Ecto neural progenitor cell (in vitro differentiated cells): ENCODE measurements at regions not wholly inside any gene's neighbourhood (a gene's known extent, or its start where the extent isn't known, plus 50 kb on each side); places are given as distances from the start of the nearest gene placed in this dataset.

ENCODE experiments used
- DNase-seq: peaks from one replicate; pipeline ENCODE4 v3.0.0-alpha.2; 2018; ENCODE audit warnings: low spot score

- no peak for DNase-seq
Measured at GRCh38 chr4:136751556-136751955, 780.7 kb downstream of the PCDH18 start.

DNA sequence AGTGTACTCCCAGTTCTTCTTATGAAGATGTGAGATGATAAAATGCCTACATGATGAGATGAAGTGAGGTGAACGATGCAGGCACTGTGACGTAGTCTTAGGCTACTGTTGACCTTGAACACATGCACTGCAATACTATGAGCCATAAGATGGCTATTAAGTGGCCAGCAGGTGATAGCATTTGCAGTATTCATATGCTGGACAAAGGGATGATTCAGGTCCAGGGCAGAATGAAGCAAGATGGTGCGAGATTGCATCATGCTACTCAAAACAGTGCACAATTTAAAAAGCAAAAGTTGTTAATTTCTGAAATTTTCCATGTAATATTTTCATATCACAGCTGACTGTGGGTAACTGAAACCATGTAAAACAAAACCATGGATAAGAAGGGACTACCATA, 781.4 kb downstream of the PCDH18 start:
- DNase-seq, result no peak

GRCh38 chr4:136749989-136750388, 782.3 kb downstream of the PCDH18 start:
- no peak for DNase-seq

GRCh38 chr4:136748773-136749172, 783.5 kb downstream of the PCDH18 start:
- DNase-seq, result no peak

DNA sequence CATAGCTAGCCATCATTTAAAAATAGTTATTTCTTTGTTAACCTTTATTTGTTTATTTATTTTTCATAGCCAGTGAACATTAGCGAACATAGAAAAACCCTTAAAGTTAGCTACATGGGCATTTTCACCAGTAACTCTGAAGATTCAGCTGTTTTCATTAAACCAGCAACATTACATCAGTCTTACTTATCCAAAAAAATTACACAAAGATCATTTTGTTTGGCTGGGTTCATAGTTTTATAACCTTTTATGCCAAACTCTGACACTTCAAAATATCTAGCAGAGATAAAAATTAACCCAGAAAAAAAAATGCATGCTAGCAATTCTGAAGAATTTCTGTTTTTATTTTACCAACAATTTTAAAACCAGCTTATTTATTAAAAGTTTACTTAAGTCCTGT, 784.1 kb downstream of the PCDH18 start:
- no peak for DNase-seq

- DNase-seq, result no peak
Measured at GRCh38 chr4:136743238-136743637, 789.1 kb downstream of the PCDH18 start.

DNA sequence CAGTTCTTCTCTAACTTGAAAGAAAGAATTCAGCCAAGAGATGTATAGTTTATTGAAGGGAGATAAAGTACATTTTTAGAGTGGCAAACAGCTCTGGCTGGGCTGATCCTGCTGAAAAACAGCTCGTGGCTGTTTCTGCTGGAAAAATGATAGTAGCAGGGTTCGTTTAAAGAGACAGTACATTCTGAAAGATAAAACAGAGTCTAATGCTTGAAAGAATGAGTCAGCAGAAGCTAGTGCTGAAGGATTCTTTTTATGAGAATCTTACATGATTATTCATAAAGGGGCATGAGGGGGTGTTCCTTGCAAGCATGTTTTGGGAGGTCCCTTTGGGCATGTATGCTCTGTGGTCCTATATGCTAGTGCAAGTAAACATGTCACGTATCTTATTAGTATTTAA, 790.0 kb downstream of the PCDH18 start:
- no peak for DNase-seq

GRCh38 chr4:136741468-136741867, 790.8 kb downstream of the PCDH18 start:
- no peak for DNase-seq

- DNase-seq, result no peak
Measured at GRCh38 chr4:136740326-136740725, 792.0 kb downstream of the PCDH18 start.

DNA sequence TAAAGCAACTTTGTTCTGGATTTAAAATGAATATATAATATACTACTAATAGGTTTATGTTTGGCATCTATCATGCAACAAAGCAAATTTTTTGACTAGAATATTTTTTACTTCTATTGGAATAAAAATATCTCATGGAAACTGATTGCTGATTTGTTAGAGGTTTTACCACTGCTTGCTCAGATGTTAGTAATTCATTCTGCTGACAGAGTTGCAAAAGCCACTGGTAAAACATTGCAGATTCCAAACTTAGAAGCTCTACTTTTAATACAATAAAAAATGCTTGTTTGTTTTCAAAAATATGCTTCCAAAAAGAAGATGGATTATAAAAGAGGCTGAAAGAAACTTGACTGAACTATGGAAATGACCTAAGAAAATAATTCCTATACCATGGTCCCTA, 795.2 kb downstream of the PCDH18 start:
- DNase-seq, result no peak

GRCh38 chr4:136731025-136731424, 801.3 kb downstream of the PCDH18 start:
- no peak for DNase-seq

DNA sequence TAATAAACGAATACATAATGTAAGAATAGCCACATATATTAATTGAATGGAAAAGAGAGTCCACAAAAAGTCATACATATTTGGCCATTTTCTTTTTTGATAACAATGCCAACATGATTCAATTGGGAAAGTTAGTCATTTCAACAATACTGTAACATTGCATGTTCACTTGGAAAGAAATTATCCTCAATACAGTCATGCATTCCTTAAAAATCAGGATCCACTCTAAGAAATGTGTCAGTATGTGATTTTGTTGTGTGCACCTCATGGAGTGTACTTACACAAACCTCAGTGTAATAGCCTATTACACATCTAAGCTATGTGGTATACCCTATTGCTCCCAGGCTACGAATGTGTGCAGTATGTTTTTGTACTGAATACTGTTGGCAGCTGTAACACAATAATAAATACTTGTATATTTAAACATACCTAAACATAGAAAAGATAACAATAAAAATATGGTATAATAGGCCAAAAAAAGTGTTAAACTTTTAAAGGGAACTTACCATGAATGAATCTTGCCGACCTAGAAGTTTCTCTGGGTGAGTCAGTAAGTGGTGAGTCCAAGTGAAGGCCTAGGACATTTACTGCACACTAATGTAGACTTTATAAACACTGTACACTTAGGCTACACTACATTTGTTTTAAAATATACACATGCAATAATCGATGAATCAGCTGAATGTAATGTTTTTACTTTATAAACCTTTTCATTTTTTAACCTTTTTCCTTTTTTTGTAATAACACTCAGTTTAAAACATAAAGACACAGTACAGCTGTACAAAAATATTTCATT, 806.8 kb downstream of the PCDH18 start:
- no peak for DNase-seq

DNA sequence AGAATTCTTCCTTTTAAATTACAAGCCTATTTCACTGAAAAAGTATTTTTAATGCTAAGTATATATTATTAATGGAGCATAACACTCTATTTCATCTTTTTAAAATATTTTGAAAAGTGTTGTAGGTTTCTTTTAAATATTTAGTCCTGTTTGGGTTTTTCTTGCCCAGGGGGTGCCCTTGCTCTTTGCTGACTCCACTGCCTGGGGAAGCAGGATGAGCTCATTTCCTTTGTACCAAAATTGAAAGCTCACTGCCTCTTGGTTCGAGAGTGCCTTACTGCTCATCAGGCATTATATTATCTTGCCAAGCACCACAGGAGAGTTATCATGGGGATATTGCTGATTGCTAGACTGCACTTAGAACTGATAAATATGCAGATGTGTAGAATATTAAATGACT, 819.2 kb downstream of the PCDH18 start:
- no peak for DNase-seq

DNA sequence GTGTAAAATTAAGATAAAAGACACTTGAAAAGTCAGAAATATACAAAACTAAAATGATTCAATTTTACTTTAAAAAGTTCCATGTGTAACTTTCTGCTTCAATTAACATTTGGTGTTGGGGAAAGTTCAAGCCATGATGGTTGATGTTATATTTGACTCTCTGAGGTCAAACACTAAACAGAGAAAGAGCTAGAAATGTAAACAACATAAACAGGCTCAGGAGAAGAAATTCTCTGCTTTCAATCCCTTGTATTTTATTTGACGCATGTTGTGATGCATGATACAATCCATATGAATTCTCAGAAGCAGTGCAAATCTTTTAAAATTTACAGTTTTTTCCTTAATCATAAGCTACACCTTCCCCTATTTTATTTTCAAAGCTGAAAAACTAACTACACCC, 822.4 kb downstream of the PCDH18 start:
- no peak for DNase-seq

GRCh38 chr4:136706942-136707341, 825.4 kb downstream of the PCDH18 start:
- DNase-seq, result no peak

GRCh38 chr4:136699905-136700304, 832.4 kb downstream of the PCDH18 start:
- DNase-seq, result no peak

GRCh38 chr4:136691607-136692006, 840.7 kb downstream of the PCDH18 start:
- no peak for DNase-seq

- DNase-seq, result no peak
Measured at GRCh38 chr4:136690360-136690759, 841.9 kb downstream of the PCDH18 start.

DNA sequence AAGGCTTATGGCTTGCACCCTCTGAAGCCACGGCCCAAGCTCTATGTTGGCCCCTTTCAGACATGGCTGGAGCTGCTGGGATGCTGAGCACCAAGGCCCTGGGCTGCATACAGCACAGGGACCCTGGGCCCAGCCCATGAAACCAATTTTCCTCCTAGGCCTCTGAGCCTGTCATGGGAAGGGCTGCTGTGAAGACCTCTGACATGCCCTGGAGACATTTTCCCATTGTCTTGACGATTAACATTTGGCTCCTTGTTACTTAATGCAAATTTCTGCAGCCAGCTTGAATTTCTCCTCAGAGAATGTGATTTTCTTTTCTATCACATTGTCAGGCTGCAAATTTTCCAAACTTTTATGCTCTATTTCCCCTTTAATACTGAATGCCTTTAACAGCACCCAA, 844.7 kb downstream of the PCDH18 start:
- DNase-seq, result no peak

DNA sequence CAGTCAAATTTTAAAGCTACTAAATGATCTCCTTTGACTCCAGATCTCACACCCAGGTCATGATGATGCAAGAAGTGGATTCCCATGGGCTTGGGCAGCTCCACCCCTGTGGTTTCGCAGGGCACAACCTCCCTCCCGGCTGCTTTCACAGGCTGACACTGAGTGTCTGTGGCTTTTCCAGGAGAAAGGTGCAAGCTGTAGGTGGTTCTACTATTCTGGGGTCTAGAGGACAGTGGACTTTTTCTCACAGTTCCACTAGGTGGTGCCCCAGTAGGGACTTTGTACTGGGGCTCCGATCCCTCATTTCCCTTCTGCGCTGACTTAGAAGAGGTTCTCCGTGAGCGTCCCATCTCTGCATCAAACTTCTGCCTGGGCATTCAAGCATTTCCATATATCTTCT, 845.2 kb downstream of the PCDH18 start:
- no peak for DNase-seq

DNA sequence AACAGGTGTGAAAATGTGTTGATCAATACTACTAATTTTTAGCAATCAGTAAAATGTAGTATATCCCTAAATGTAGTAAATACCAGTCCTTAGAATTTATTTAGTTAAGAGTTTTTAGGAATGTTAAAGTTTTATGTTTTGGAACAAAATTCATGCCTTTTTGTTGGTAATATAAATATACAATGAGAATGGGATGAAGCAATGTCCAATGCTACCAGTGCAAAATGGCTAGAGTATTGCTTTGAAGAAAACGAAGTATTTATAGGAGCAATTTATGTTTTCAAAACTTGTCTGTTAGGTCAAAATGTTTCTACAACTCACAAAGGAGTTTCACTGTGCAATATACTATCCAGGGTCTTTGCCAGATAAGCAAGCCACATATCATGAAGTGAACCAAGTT, 851.5 kb downstream of the PCDH18 start:
- DNase-seq, result no peak

DNA sequence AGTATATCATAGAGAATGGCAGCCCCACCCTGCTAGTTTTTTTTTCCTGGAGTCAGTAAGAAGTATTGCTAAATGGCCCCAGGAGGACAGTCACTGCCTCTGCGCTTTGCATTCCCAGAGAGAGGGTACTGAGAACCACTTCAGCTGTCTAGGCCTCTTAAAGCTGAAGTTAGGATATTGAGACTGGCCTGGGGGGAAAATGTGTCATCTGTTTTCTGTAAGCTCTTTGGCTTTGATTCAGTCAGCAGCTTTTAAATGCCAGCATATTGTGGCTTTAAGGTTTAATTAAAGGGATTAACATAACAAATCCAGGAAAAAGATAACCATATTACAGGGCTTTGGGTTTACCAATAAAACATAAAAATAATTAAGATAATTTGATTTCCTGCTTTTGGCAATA, 852.0 kb downstream of the PCDH18 start:
- DNase-seq, result no peak

DNA sequence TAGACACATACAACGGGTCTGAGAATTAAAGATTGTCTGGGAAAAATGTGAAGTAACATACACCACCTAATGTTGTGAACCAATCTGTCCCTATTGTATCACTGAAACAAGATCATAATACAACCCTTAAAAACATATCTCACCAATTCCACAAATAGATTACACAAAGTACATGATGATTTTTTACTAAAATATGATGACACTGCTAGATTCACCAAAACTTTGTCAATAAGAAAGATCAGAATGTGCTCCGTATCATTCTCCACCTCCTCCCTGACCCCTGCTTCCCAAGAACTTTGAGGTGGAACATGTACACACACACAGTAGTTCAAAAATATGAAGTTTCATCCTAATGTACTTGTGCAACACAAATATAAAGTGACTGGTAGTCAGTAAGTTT, 862.0 kb downstream of the PCDH18 start:
- DNase-seq, result no peak

DNA sequence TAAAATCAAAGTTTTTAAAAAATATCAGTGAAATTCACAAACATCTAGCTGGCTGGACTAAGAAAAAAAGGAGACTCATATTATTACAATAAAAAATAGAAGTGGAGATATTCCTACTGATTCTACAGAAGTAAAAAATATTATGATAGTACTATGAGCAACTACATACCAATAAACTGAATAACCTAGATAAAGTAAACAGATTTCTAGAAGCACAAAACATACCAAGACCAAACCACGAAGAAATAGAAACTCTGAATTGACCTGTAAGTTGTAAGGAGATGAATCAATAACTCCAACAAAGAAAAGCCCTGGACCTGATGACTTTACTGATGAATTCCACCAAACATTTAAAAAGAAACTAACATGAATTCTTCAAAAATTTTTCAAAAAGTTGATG, 867.3 kb downstream of the PCDH18 start:
- no peak for DNase-seq
